ENCODE measurements at regions not wholly inside any gene's neighbourhood (a gene's known extent, or its start where the extent isn't known, plus 50 kb on each side); places are given as distances from the start of the nearest gene placed in this dataset.

DNA sequence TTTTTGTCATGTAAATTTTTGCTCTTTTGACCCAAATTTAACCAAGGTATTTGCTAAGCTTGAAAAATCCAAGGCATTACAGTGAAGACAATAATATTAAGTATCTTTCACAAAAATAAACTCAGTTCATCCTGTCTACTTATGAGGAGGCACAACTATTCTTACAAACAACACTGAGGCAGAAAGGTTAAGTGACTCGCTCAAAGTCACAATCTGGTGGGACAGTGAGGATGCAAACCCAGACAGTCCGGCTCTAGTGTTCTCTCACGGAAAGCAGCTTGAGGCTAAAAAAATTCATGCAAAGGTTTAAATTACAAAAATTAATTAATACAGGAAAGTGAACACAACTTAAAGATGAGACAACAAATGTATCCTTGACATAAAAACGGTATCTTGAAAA, 125.3 kb downstream of the SIPA1L2 start:
- Histone ChIP-seq H3K9me3 (ENCODE audit: low read depth) (no peaks in the 10 kb centered on the region), H3K36me3 (no peaks in the 10 kb centered on the region), H3K4me3 (no peak overlapping the region), H3K4me1 (ENCODE audit: low read depth) (peaks cover 35% of the 10 kb centered on the region), H3K27ac (no peak overlapping the region), H3K27me3 (no peaks in the 10 kb centered on the region)
- TF ChIP-seq, protein P1, sequence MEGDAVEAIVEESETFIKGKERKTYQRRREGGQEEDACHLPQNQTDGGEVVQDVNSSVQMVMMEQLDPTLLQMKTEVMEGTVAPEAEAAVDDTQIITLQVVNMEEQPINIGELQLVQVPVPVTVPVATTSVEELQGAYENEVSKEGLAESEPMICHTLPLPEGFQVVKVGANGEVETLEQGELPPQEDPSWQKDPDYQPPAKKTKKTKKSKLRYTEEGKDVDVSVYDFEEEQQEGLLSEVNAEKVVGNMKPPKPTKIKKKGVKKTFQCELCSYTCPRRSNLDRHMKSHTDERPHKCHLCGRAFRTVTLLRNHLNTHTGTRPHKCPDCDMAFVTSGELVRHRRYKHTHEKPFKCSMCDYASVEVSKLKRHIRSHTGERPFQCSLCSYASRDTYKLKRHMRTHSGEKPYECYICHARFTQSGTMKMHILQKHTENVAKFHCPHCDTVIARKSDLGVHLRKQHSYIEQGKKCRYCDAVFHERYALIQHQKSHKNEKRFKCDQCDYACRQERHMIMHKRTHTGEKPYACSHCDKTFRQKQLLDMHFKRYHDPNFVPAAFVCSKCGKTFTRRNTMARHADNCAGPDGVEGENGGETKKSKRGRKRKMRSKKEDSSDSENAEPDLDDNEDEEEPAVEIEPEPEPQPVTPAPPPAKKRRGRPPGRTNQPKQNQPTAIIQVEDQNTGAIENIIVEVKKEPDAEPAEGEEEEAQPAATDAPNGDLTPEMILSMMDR (IDR thresholded peaks at IDR 0.05; ENCODE audit: low read depth, low read length): no peak
- DNase-seq (ENCODE audit: low read depth in 1 of 2, low spot score in 1 of 2): no peak

DNA sequence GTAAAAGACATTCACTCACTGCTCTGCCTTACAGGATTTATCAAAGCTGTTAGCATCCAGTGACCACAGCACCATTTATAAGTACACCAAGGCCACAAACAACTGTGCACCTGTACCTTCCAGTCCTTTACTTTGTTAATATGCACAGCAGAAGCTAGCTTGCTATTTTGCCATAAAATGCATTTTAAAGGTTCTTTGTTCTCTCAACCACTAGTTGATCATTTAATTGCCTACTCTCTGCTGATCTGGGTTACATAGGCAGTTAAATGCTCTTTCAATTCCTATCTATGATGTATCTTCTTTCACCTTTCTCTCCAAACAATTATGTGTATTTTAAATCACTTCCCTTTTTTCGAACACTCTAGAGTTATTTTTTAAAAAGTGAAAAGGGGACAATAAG, 126.4 kb downstream of the SIPA1L2 start:
- no peaks in the 10 kb centered on the region for H3K27me3 ChIP-seq
- DNase-seq (ENCODE audit: low read depth in 1 of 2, low spot score in 1 of 2): no peak
- H3K27ac ChIP-seq: no peak overlapping the region

DNA sequence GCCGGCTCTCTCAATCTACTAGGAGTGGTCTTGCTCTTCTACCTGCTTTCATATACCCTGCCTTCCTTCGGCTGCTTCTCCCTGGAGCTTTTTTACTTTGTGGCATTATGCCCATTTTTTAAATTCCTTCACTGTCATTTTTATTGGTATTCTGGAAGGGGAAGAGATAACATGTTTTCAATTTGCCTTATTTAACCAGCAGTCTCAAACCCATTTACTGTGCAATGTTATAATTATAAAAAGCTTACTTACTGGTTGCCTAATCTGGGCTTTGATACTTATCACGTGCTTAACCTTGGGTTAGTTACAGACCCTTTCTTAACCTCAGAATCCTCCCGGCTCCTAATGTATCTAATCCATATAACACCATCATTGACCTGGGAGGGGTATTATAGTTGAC, 128.1 kb downstream of the SIPA1L2 start:
- no peaks in the 10 kb centered on the region for H3K36me3 ChIP-seq
- no peak overlapping the region for H3K4me3 ChIP-seq
- TF ChIP-seq, protein P1 (IDR thresholded peaks at IDR 0.05; ENCODE audit: low read depth, low read length): no peak
- H3K9me3 ChIP-seq (ENCODE audit: low read depth): no peaks in the 10 kb centered on the region
- no peak for DNase-seq (ENCODE audit: low read depth in 1 of 2, low spot score in 1 of 2)
- no peak overlapping the region for H3K27ac ChIP-seq
- peaks cover 40% of the 10 kb centered on the region for H3K4me1 ChIP-seq (ENCODE audit: low read depth)
- no peaks in the 10 kb centered on the region for H3K27me3 ChIP-seq

More for the DNA sequence above, 126.4 kb downstream of the SIPA1L2 start:
- no peaks in the 10 kb centered on the region for H3K9me3 ChIP-seq (ENCODE audit: low read depth)
- TF ChIP-seq, protein P1 (IDR thresholded peaks at IDR 0.05; ENCODE audit: low read depth, low read length): no peak
- H3K4me1 ChIP-seq (ENCODE audit: low read depth): peaks cover 41% of the 10 kb centered on the region
- H3K36me3 ChIP-seq: no peaks in the 10 kb centered on the region
- no peak overlapping the region for H3K4me3 ChIP-seq

DNA sequence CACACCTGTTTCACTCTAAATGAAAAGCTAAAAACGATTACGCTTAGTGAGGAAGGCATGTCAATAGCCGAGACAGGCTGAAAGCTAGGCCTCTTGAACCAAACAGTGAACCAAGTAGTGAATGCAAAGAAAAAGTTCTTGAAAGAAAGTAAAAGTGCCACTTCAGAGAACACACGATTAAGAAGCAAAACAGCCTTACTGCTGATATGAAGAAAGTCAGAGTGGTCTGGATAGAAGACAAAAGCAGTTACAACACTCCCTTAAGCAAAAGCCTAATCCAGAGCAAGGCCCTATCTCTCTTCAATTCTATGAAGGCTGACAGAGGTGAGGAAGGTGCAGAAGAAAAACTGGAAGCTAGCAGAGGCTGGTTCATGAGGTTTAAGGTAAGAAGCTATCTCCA, 130.7 kb downstream of the SIPA1L2 start:
- TF ChIP-seq, protein P1 (IDR thresholded peaks at IDR 0.05; ENCODE audit: low read depth, low read length): no peak
- Histone ChIP-seq H3K27ac (peak overlapping the region; percentile 61), H3K4me1 (ENCODE audit: low read depth) (peaks cover 36% of the 10 kb centered on the region), H3K4me3 (no peak overlapping the region), H3K27me3 (no peaks in the 10 kb centered on the region), H3K36me3 (no peaks in the 10 kb centered on the region), H3K9me3 (ENCODE audit: low read depth) (no peaks in the 10 kb centered on the region)
- peak in 1 of 2 donors; percentile 35 for DNase-seq (ENCODE audit: low read depth in 1 of 2, low spot score in 1 of 2)

DNA sequence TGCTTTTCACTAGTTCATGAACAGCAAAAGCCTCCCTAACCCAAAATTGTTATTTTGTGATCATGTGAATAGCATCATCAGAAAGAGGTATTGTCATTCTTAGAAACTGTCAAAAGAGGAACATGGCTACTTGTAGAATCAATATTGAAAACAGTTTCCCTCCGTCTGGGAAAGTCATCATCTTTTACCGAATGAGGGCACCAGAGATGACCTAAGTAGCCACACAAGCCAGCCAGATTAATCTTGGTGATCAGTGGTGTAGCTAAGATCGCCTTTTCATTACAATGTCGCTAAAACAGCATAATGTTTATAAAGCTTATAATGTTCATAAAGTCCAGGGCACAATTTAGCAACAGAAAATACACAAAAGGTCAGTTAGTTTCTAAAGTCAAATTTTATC, 136.1 kb downstream of the SIPA1L2 start:
- H3K36me3 ChIP-seq: peaks cover 33% of the 10 kb centered on the region
- H3K4me1 ChIP-seq (ENCODE audit: low read depth): peaks cover 2% of the 10 kb centered on the region
- H3K27me3 ChIP-seq: no peaks in the 10 kb centered on the region
- no peak overlapping the region for H3K4me3 ChIP-seq
- no peak for DNase-seq (ENCODE audit: low read depth in 1 of 2, low spot score in 1 of 2)
- H3K27ac ChIP-seq: no peak overlapping the region
- TF ChIP-seq, protein P1 (IDR thresholded peaks at IDR 0.05; ENCODE audit: low read depth, low read length): no peak
- H3K9me3 ChIP-seq (ENCODE audit: low read depth): no peaks in the 10 kb centered on the region

DNA sequence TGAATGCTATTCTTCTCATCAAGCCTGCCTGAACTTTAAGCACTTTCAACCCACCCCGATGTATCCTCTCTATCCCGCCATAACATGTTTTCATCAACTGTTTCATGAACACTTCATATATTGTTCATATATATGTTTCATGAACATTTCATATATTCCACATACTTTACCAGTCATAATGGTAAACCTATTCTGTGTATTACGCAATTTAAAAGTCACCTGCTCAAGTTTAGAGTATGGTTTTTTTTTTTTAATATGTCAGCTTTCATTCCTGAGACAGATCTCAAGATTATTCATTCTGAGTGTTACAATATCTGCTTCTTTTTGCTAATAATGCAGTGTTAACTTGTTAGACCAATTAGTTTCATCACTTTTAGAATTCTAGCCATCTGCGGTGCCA, 140.7 kb downstream of the SIPA1L2 start:
- peaks cover 38% of the 10 kb centered on the region for H3K36me3 ChIP-seq
- H3K9me3 ChIP-seq (ENCODE audit: low read depth): no peaks in the 10 kb centered on the region
- no peak overlapping the region for H3K27ac ChIP-seq
- no peak for DNase-seq (ENCODE audit: low read depth in 1 of 2, low spot score in 1 of 2)
- peaks cover 25% of the 10 kb centered on the region for H3K4me1 ChIP-seq (ENCODE audit: low read depth)
- H3K27me3 ChIP-seq: no peaks in the 10 kb centered on the region
- TF ChIP-seq, protein P1 (IDR thresholded peaks at IDR 0.05; ENCODE audit: low read depth, low read length): no peak
- H3K4me3 ChIP-seq: no peak overlapping the region

Measured in cardiac muscle cell (in vitro differentiated cells and primary cell).